ENCODE measurements at regions not wholly inside any gene's neighbourhood (a gene's known extent, or its start where the extent isn't known, plus 50 kb on each side); places are given as distances from the start of the nearest gene placed in this dataset.

GRCh38 chr4:14446904-14447303, 555.4 kb upstream of the CPEB2 start:
- H3K9me3 Mint-ChIP-seq = peaks cover 6 to 11% of the 10 kb centered on the region in 2 donors

GRCh38 chr4:14449308-14449707, 553.0 kb upstream of the CPEB2 start:
- 81% methylated on average over 2 of the region's 2 CpGs for WGBS (ENCODE audit: insufficient coverage)
- no peak overlapping the region for H3K4me3 ChIP-seq (ENCODE audit: low read length)
- H3K27ac Mint-ChIP-seq = no peak overlapping the region

More at GRCh38 chr4:14446904-14447303, 555.4 kb upstream of the CPEB2 start:
- intact Hi-C loops (cut with micrococcal nuclease) = no loop called here
- Mint-ChIP-seq H3K4me3 (no peak overlapping the region), H3K27ac (no peak overlapping the region), H3K4me1 (no peaks in the 10 kb centered on the region), H3K27me3 (ENCODE audit: low read depth in 2 of 2) (no peaks in the 10 kb centered on the region), H3K36me3 (no peaks in the 10 kb centered on the region)
- no peak overlapping the region for H3K4me3 ChIP-seq (ENCODE audit: low read length)
- 84% methylated on average over 5 of the region's 5 CpGs for WGBS (ENCODE audit: insufficient coverage)
- no peaks in the 10 kb centered on the region for H3K9me3 ChIP-seq (ENCODE audit: control insufficient read depth, insufficient read depth, low read length)
- no peaks in the 10 kb centered on the region for H3K27me3 ChIP-seq (ENCODE audit: control insufficient read depth, insufficient read depth, low read length)
- TF ChIP-seq CTCF (IDR thresholded peaks at IDR 0.05) = no peak
- H3K4me1 ChIP-seq (ENCODE audit: control insufficient read depth, insufficient read depth, low read length) = no peaks in the 10 kb centered on the region
- ATAC-seq (no peak), DNase-seq (no peak)
- no peaks in the 10 kb centered on the region for H3K36me3 ChIP-seq (ENCODE audit: control insufficient read depth, insufficient read depth, low read length)
- H3K27ac ChIP-seq (ENCODE audit: low read length) = no peak overlapping the region

GRCh38 chr4:14452001-14452400, 550.3 kb upstream of the CPEB2 start:
- no peak overlapping the region for H3K4me3 ChIP-seq (ENCODE audit: low read length)
- H3K27ac ChIP-seq (ENCODE audit: low read length) = no peak overlapping the region
- H3K9me3 ChIP-seq (ENCODE audit: control insufficient read depth, insufficient read depth, low read length) = no peaks in the 10 kb centered on the region
- H3K4me1 ChIP-seq (ENCODE audit: control insufficient read depth, insufficient read depth, low read length) = no peaks in the 10 kb centered on the region
- H3K36me3 Mint-ChIP-seq = no peaks in the 10 kb centered on the region
- intact Hi-C loops (cut with micrococcal nuclease) = no loop called here
- DNase-seq (no peak), ATAC-seq (no peak)
- H3K27me3 ChIP-seq (ENCODE audit: control insufficient read depth, insufficient read depth, low read length) = no peaks in the 10 kb centered on the region
- TF ChIP-seq CTCF (IDR thresholded peaks at IDR 0.05) = no peak
- WGBS (ENCODE audit: insufficient coverage) = 93% methylated on average over 12 of the region's 12 CpGs
- H3K27me3 Mint-ChIP-seq (ENCODE audit: low read depth in 2 of 2) = no peaks in the 10 kb centered on the region
- H3K36me3 ChIP-seq (ENCODE audit: control insufficient read depth, insufficient read depth, low read length) = no peaks in the 10 kb centered on the region
- peaks cover 6 to 12% of the 10 kb centered on the region in 2 donors for H3K9me3 Mint-ChIP-seq
- no peak overlapping the region for H3K27ac Mint-ChIP-seq
- no peak overlapping the region for H3K4me3 Mint-ChIP-seq
- H3K4me1 Mint-ChIP-seq = no peaks in the 10 kb centered on the region

More at GRCh38 chr4:14449308-14449707, 553.0 kb upstream of the CPEB2 start:
- DNase-seq = no peak
- H3K27ac ChIP-seq (ENCODE audit: low read length) = no peak overlapping the region
- H3K36me3 ChIP-seq (ENCODE audit: control insufficient read depth, insufficient read depth, low read length) = no peaks in the 10 kb centered on the region
- Mint-ChIP-seq H3K4me1 (no peaks in the 10 kb centered on the region), H3K36me3 (no peaks in the 10 kb centered on the region), H3K4me3 (no peak overlapping the region), H3K27me3 (ENCODE audit: low read depth in 2 of 2) (no peaks in the 10 kb centered on the region), H3K9me3 (peaks cover 6 to 13% of the 10 kb centered on the region in 2 donors)
- no peak for TF ChIP-seq CTCF (IDR thresholded peaks at IDR 0.05)
- H3K9me3 ChIP-seq (ENCODE audit: control insufficient read depth, insufficient read depth, low read length) = no peaks in the 10 kb centered on the region
- H3K27me3 ChIP-seq (ENCODE audit: control insufficient read depth, insufficient read depth, low read length) = no peaks in the 10 kb centered on the region
- no peak for ATAC-seq
- intact Hi-C loops (cut with micrococcal nuclease) = no loop called here
- no peaks in the 10 kb centered on the region for H3K4me1 ChIP-seq (ENCODE audit: control insufficient read depth, insufficient read depth, low read length)

GRCh38 chr4:14452764-14453163, 549.5 kb upstream of the CPEB2 start:
- peaks cover 6 to 10% of the 10 kb centered on the region in 2 donors for H3K9me3 Mint-ChIP-seq

More at GRCh38 chr4:14452764-14453163, 549.5 kb upstream of the CPEB2 start:
- Histone ChIP-seq H3K4me3 (ENCODE audit: low read length) (no peak overlapping the region), H3K9me3 (ENCODE audit: control insufficient read depth, insufficient read depth, low read length) (no peaks in the 10 kb centered on the region), H3K4me1 (ENCODE audit: control insufficient read depth, insufficient read depth, low read length) (no peaks in the 10 kb centered on the region), H3K27me3 (ENCODE audit: control insufficient read depth, insufficient read depth, low read length) (no peaks in the 10 kb centered on the region), H3K36me3 (ENCODE audit: control insufficient read depth, insufficient read depth, low read length) (no peaks in the 10 kb centered on the region), H3K27ac (ENCODE audit: low read length) (no peak overlapping the region)
- no peak overlapping the region for H3K27ac Mint-ChIP-seq
- H3K4me3 Mint-ChIP-seq = no peak overlapping the region
- H3K27me3 Mint-ChIP-seq (ENCODE audit: low read depth in 2 of 2) = no peaks in the 10 kb centered on the region
- DNase-seq (no peak), ATAC-seq (no peak)
- intact Hi-C loops (cut with micrococcal nuclease) = no loop called here
- no peaks in the 10 kb centered on the region for H3K36me3 Mint-ChIP-seq
- no peak for TF ChIP-seq CTCF (IDR thresholded peaks at IDR 0.05)
- H3K4me1 Mint-ChIP-seq = no peaks in the 10 kb centered on the region
- WGBS (ENCODE audit: insufficient coverage) = 94% methylated on average over 6 of the region's 6 CpGs

Measured in natural killer cell (primary cell).